AG09319 (cell line): ENCODE measurements at regions not wholly inside any gene's neighbourhood (a gene's known extent, or its start where the extent isn't known, plus 50 kb on each side); places are given as distances from the start of the nearest gene placed in this dataset.

ENCODE experiments used
- DNase-seq: peaks from one replicate; pipeline ENCODE4 v3.0.0-alpha.2; 2010; ENCODE audit warnings: low read depth; ENCODE audit errors: extremely low read depth
- TF ChIP-seq, protein P1 (sequence below): IDR thresholded peaks from 2 replicates; pipeline ENCODE4 v1.5.1; 2011; ENCODE audit warnings: low read depth, mild to moderate bottlenecking, inconsistent platforms, low read length, moderate library complexity

DNA sequence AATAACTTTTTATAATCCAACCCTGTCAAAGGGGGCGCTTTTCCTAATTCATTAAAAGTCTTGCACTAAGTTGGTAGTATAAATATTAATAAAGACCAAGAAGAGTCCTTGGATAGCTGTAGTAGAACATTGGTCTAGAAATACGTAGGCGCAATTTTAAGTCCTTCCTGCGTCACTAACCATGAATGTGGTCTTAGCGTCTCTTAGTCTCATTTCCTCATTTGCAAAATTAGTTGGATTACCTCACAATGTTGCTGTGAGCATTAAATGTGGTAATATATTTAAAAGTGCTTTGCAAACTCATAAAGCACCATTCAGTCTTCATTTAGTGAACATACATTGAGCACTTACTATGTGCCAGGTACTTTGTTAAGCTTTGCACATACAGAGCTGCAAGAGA lies 149.7 kb downstream of the AEBP2 start:
- no peak for DNase-seq
- TF ChIP-seq, protein P1, sequence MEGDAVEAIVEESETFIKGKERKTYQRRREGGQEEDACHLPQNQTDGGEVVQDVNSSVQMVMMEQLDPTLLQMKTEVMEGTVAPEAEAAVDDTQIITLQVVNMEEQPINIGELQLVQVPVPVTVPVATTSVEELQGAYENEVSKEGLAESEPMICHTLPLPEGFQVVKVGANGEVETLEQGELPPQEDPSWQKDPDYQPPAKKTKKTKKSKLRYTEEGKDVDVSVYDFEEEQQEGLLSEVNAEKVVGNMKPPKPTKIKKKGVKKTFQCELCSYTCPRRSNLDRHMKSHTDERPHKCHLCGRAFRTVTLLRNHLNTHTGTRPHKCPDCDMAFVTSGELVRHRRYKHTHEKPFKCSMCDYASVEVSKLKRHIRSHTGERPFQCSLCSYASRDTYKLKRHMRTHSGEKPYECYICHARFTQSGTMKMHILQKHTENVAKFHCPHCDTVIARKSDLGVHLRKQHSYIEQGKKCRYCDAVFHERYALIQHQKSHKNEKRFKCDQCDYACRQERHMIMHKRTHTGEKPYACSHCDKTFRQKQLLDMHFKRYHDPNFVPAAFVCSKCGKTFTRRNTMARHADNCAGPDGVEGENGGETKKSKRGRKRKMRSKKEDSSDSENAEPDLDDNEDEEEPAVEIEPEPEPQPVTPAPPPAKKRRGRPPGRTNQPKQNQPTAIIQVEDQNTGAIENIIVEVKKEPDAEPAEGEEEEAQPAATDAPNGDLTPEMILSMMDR, result no peak

DNA sequence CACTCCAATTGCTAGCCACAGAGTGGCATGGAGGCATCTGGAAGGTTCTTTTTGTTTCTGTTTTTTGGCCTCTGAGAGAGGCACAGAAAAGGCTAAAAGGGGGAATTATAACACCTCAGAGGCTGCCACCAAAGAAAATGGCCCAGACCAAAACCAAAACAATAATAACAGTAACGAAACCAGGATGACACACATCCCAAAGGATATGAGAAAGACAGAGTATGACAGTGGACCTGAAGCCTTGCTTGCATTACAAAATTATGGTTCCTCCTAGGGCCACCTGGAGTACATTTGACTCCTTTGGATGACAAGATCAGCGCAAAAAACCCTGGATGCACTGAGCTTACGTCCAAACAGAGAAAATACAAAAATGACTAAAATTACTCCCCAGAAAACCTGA lies 152.7 kb downstream of the AEBP2 start:
- DNase-seq, result no peak
- TF ChIP-seq, protein P1, result no peak

DNA sequence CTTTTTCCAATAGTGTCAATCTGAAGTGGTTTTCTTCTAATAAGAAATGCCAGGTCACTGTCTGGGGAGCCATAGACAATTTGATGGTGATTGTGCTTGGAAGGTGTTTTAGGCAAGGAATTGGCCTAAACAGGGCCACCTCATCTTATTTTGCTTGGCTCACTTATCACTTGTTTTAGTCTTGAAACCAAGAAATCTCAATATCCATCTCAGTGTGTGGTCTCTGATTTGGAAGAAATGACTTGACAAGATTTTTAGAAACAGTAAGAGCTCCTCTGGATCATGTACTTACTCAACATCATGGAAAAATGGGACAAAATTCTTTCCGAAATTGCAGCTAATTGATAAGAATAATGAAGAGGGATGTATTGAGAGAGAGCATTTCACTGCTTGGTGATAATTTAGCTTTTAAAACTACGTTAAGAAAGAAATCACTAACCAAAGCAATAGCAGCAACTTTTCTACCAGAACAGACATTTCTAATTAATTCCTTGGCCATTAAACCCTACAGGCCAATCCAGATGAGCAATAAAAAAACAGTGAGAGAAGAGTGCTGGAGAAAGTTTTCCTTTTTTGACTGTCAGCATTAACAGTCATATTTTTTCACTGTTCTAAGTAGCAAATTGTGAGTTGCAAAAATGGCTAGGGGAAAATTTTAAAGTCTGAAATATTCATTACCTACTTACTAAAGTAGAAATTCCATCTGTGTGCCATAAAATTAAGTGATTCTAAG lies 157.3 kb downstream of the AEBP2 start:
- DNase-seq, result no peak
- TF ChIP-seq, protein P1, result no peak

DNA sequence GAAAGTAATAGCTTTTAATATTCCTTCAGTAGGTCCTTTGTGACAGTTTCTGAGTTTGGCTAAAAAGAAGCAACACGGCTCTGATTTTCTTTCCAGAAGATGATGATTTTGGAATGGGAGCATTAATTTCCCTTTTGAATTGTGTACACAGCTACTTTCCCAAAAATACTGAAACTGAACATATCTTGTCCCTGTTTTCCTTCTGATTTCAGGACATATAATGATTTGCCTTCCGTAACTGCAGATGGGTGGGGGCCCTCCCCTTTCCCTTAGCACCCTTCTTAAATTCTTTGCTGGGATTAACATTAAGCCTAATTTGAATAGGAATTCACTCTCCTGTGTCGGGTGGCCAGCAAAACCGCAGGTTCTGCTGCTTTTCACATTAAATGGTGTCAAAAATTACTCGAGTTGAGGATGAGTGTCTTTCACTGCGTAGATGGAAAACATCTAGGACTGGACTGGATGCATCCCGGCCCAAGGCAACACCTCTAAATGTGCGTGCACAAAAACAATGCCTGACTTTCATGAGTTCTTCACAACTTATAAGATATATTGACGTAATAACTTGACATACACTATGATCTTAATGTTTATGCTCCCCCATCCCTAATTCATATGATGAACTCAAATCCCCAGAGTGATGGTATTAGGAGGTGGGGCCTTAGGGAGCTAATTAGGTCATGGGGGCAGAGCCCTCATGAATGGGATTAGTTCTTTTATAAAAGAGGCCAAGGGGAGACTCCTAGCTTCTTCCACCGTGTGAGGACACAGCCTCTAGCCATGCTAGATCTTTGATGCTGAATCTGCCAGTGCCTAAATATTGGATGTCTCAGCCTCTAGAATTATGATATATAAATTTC lies 158.1 kb downstream of the AEBP2 start:
- DNase-seq, result no peak
- TF ChIP-seq, protein P1, result no peak

DNA sequence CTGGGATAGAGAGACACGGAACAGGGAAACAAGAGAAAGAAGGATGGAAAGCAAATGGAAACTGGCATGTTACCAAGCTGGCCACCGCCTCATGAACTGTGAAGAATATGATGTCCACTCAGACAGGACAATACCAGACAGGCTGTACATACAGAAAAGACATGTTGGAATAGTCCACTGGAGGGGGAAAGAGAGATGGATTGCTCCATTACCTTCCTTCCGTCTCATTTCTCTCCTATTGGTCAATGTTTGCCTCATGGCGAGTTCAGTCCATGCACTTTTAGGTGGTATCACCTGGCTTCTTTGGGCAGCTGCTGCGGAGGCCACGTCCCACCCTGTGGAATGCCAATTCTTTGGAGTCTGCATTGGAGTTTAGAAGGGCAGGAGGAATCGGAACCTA lies 166.4 kb downstream of the AEBP2 start:
- no peak for DNase-seq
- TF ChIP-seq, protein P1, result no peak

DNA sequence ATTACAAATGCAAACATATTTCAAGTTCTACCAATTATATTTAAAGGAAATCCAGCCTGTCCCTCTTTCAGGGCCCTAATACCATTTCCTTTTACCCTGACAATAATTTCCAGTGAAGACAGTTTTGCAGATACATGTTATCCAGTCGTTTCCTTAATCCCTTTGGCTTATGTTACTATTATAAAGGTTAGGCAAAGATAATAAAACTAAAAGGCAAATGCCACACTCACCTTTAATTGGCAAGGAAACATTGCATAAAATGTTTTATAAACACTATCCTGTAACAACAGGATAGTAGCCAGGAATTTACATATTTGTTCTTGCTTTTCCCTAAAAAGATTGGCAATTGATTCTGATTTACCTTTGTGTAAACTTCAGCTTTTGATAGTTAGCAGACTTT lies 168.7 kb downstream of the AEBP2 start:
- TF ChIP-seq, protein P1, result no peak
- DNase-seq, result no peak

DNA sequence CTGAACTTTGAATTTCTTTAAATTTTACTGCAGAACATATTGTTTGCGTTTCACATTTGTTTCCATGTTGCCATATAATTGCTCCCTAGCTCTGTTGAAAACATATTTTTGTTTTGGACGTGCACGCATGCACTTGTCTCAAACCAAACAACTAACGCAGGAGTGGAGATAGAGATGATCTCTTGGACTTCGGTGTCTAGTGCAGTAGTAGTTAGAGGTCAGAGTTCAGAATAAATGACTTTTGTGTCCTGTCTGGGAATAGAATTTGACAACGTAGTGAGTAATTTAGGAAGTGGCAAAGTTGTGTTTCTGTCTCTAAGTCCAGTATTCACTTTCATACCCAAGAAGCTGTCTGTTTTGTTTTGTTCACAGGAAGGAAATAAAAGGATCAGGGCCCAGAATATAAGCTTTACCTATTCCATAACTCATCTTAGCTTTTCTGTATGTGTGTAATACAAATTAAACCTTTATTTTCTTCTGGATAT lies 173.8 kb downstream of the AEBP2 start:
- TF ChIP-seq, protein P1, result no peak

More for the DNA sequence above, 173.8 kb downstream of the AEBP2 start:
- DNase-seq, result no peak
